CD4-positive, alpha-beta T cell treated with Interleukin-21 for 1 hour (primary cell): ENCODE measurements at regions not wholly inside any gene's neighbourhood (a gene's known extent, or its start where the extent isn't known, plus 50 kb on each side); places are given as distances from the start of the nearest gene placed in this dataset.

Experiments used
- DNase-seq: peaks from one replicate; pipeline ENCODE4 v3.0.0-alpha.2; 2020

DNA sequence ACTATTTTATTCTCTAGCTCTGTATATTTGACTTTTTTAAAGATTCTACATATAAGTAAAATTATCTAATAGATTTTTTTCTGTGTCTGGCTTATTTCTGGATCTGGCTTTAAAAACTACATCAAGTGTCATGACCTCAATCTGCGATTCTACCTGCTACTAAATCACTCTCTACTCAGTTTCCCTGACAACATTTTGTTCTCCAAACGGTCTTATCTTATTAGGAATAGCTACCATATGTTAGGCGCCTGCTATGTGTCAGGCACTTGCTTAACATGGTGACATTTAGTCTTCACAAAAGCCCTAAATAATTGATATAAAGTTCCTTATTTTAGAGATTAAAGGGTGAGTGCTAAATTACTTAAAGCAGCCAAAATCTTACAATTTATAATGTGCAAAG lies 1362.9 kb upstream of the FLRT2 start:
- no peak for DNase-seq

DNA sequence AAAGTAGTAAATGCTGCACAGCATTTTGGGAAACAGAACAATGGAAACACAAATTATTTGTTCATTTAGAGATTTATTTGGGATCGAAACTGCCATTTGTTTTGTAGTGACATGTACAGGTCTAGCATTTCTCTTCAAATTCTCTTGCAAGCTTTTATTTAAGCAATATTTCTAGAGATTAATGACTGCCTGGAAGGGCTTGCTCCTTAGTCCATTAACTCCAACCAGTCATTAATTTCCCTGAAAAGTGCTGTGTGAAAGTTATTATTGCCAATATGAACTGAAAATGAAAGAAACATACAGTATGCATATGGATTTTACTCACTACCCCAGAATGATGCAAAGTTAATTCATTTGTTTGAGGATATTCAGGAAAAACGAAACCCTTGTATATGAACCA lies 1349.6 kb upstream of the FLRT2 start:
- DNase-seq: no peak

DNA sequence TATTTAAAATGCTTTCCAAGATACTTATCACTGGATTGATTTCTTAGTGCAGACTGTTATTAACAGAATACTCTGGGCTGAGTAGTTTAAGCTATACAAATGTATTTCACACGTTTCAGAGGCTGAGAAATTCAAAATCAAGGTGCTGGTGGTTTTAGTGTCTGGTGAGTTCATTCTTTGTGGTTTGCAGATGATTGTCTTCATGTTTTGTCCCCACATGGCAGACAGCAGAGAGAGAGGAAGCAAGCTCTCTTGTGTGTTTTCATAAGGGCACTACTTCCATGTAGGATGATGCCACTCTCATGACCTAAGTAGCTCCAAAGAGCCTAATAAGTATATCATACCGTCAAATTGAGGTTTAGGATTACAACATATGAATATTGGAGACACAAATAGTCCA lies 1348.9 kb upstream of the FLRT2 start:
- no peak for DNase-seq

DNA sequence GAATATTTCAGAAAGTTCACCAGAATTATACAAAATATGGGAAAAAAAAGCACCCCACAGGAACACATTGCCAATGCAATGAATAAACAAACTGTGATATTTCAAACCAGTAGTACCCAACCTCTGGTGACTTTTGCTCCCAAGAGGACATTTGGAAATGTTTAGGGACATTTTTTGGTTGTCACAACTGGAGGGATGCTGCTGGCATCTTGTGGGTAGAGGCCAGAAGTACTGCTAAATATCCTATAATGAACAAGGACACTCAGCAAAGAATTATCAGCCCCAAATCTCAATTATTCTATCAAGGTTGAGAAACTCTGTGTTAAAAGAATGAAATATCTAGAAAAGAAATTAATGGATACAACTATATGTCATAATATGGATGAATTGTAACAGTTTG lies 1334.4 kb upstream of the FLRT2 start:
- DNase-seq: no peak

DNA sequence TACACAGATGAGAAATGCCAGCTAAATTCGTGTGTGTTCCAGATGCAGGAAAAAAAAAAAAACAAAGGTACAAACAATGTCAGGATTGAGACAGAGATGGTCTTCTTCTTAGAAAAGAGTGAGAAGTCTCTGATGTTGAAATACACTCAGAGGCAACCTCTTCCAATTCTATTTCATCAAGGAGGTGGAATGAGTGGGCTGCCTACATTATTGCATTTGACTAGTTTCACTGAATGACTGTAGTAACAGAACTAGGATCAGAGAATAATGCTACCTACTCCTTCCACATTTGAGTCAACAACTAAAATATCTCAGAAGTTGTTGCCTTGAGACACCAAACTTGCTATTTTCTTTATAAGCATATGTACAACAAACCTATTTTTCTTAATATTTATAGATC lies 1332.2 kb upstream of the FLRT2 start:
- DNase-seq: no peak

DNA sequence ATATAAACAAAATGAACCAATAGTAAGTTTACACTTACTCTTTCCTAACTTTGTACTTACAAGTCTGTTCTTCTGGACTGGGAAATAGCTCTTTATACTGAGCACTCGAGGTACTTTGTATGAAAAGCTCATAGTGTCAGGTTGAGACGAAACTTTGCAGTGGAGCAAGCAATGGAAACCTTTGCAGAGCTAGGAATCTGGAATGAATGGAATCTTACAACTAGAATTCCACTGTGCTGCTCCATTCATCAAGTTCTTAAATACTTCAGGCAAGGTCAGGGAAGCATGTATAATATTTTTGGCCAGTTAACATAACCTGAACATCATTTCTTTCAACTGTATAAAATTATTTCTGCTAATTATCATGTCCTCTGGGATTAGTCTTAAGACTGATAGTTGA lies 1327.5 kb upstream of the FLRT2 start:
- DNase-seq: no peak

- DNase-seq: no peak
These were observed 1326.0 kb upstream of the FLRT2 start for GRCh38 chr14:84203896-84204295.

DNA sequence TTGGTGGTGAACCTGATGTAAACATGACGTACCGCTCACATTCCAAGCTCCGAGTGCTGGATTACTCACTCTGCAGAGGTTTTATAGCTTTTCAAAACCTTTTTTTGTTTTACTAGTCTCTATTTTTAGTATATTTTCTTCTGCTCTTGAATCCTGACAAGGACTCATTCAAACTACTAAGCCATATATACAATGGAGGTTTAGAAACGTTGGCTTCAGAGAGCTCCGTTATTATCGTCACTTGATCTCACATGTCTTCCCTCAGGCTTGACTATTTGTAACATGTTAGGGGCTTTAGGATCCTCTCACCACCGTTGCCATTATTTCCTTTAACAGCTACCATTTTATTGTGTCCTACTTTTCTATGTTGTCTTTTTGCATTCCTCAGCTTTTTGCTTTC lies 1321.5 kb upstream of the FLRT2 start:
- no peak for DNase-seq

DNA sequence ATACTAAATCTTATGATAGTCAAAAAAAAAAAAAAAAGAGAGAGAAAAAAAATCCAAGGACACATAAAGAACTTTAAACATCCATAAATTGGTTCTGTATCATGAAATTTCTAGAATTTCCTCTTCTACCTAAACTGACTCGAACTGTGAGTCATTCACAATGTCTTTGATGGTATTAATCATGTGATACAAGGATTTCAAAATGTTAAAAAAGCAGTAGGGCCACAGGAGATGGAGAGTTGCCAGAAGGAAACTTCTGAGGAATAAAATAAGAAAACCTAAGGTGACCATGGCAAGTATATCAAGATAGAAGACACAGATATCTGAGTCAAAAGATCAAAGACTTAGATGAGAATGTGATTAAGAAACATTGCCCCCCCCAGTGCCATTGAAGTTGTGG lies 1320.9 kb upstream of the FLRT2 start:
- no peak for DNase-seq

- DNase-seq: no peak
These were observed 1312.9 kb upstream of the FLRT2 start for GRCh38 chr14:84217066-84217465.

DNA sequence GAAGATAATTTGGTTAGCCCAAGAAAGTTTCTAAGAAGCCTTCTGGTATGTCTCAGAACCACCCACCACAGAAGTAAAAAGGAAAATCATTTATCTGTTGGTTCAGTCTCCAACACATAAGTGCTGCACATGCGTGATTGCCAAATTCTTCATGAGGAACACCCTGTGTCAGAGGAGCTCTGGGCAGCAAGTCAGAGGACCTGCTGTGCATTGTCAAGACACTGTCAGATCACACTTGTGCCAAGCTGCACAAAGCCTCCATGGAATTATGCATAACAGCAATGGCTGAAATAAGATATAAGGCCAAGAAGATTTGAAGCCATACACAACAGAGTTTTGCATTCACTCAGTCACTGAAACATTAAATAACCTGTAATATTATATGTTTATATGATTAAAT lies 1304.7 kb upstream of the FLRT2 start:
- DNase-seq: no peak

DNA sequence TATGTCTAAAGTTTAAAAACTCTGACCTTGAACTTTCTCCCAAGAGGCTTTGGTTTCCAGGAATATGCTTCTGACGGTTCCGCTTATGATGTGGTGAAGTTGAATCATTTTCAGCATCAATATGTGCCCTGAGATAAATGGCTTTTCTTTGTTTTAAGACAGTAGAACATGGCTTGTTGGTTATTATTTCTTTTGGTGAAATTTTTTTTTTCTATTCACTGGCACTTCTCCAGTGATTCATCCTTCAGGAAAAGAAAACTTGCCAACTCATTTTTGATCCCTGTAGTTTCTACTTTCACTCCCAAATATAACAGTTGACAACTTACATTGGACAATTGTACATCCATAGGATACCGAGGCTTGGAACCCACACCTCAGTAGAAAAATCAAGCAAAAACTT lies 1301.2 kb upstream of the FLRT2 start:
- no peak for DNase-seq

DNA sequence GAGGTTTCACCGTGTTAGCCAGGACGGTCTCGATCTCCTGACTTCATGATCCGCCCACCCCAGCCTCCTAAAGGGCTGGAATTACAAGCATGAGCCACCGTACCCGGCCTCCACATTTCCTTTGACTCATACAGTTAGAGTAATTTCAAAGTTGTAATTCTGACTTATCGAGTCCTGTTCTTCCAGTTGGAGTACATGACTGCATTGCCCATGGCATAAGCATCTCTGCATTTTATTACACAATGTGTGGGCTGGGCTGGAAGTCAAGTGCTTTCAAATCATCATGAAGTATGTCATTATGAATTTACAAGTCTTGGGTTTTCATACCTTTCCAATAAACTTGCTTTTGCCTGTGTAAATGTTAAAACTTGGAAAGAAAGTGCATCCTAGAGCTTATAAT lies 1295.7 kb upstream of the FLRT2 start:
- no peak for DNase-seq

GRCh38 chr14:84236290-84236689 lies 1293.7 kb upstream of the FLRT2 start:
- DNase-seq: no peak

GRCh38 chr14:84237881-84238280 lies 1292.1 kb upstream of the FLRT2 start:
- DNase-seq: no peak

- no peak for DNase-seq
These were observed 1282.3 kb upstream of the FLRT2 start for GRCh38 chr14:84247693-84248092.

GRCh38 chr14:84250893-84251292 lies 1279.1 kb upstream of the FLRT2 start:
- no peak for DNase-seq

- no peak for DNase-seq
These were observed 1278.4 kb upstream of the FLRT2 start for GRCh38 chr14:84251411-84252115.

DNA sequence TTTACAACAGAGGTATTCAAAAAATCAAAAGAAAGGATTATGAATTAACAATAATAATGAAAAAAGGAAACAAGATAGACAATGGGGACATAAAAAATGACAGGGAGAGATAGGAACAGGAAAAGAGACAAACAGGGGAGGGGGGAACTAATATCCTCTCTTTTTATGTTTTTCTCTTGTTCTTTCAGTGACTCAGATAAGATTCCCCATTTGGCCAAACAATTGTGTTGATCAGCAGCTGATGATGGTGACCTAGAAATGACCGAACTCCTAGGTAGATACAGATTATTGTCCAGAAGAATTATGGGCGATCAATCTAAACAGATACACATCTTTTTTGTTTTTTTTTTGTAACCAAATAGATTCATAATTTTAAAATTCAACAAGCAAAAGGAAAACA lies 1277.2 kb upstream of the FLRT2 start:
- no peak for DNase-seq

GRCh38 chr14:84253326-84253725 lies 1276.6 kb upstream of the FLRT2 start:
- DNase-seq: no peak

- no peak for DNase-seq
These were observed 1275.7 kb upstream of the FLRT2 start for GRCh38 chr14:84254290-84254689.

GRCh38 chr14:84262932-84263331 lies 1267.0 kb upstream of the FLRT2 start:
- DNase-seq: no peak

- DNase-seq: no peak
These were observed 1257.6 kb upstream of the FLRT2 start for GRCh38 chr14:84272290-84272721.

- no peak for DNase-seq
These were observed 1256.8 kb upstream of the FLRT2 start for GRCh38 chr14:84273181-84273580.

GRCh38 chr14:84282618-84283017 lies 1247.3 kb upstream of the FLRT2 start:
- no peak for DNase-seq

DNA sequence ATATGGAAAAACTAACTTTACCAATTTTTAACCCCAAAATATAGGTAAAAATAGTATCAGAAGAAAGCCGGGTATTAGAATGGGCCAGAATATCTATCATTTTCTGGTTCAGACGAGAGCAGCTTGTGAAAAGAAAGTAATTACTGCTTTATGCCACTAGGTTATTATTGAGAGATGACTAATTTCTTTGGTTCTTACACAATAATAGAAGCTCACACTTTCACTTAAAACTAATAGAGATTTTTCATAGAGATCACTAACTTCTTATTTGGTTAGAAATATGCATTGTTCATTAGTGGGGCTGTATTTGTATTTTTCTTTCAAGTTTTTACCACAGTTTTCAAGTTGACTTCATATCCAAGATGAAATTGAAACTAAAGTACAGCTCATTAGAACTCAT lies 1241.2 kb upstream of the FLRT2 start:
- no peak for DNase-seq
